ENCODE measurements at regions not wholly inside any gene's neighbourhood (a gene's known extent, or its start where the extent isn't known, plus 50 kb on each side); places are given as distances from the start of the nearest gene placed in this dataset.

GRCh38 chr20:22687676-22688349 lies 103.4 kb upstream of the FOXA2 start:
- TF ChIP-seq, protein P1, sequence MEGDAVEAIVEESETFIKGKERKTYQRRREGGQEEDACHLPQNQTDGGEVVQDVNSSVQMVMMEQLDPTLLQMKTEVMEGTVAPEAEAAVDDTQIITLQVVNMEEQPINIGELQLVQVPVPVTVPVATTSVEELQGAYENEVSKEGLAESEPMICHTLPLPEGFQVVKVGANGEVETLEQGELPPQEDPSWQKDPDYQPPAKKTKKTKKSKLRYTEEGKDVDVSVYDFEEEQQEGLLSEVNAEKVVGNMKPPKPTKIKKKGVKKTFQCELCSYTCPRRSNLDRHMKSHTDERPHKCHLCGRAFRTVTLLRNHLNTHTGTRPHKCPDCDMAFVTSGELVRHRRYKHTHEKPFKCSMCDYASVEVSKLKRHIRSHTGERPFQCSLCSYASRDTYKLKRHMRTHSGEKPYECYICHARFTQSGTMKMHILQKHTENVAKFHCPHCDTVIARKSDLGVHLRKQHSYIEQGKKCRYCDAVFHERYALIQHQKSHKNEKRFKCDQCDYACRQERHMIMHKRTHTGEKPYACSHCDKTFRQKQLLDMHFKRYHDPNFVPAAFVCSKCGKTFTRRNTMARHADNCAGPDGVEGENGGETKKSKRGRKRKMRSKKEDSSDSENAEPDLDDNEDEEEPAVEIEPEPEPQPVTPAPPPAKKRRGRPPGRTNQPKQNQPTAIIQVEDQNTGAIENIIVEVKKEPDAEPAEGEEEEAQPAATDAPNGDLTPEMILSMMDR (IDR thresholded peaks at IDR 0.05; ENCODE audit: low read depth, low read length, missing input control), result no peak
- TF ChIP-seq SP1 (IDR thresholded peaks at IDR 0.05), result no peak
- TF ChIP-seq MAX (IDR thresholded peaks at IDR 0.05), result no peak
